Vagina (tissue), 2 donors: ENCODE measurements at regions not wholly inside any gene's neighbourhood (a gene's known extent, or its start where the extent isn't known, plus 50 kb on each side); places are given as distances from the start of the nearest gene placed in this dataset.

Experiments
- POLR2A ChIP-seq, 2 donors: fragments of 450-650 bp; IDR thresholded peaks; one replicate each; pipeline ENCODE4 v1.6.1; 2017; ENCODE audit warnings: antibody characterized with exemption in 2 of 2, mild to moderate bottlenecking in 2 of 2, moderate library complexity in 2 of 2
- TF ChIP-seq, protein P1 (sequence below), 3 experiments: fragments of 450-650 bp in 2 of 3; fragments of 200-600 bp in 1 of 3; sonication (generic) in 1 of 3; IDR thresholded peaks; one replicate each; pipeline ENCODE4 v1.5.1; 2017 to 2019; ENCODE audit warnings: antibody characterized with exemption in 3 of 3, mild to moderate bottlenecking in 2 of 3, moderate library complexity in 2 of 3

DNA sequence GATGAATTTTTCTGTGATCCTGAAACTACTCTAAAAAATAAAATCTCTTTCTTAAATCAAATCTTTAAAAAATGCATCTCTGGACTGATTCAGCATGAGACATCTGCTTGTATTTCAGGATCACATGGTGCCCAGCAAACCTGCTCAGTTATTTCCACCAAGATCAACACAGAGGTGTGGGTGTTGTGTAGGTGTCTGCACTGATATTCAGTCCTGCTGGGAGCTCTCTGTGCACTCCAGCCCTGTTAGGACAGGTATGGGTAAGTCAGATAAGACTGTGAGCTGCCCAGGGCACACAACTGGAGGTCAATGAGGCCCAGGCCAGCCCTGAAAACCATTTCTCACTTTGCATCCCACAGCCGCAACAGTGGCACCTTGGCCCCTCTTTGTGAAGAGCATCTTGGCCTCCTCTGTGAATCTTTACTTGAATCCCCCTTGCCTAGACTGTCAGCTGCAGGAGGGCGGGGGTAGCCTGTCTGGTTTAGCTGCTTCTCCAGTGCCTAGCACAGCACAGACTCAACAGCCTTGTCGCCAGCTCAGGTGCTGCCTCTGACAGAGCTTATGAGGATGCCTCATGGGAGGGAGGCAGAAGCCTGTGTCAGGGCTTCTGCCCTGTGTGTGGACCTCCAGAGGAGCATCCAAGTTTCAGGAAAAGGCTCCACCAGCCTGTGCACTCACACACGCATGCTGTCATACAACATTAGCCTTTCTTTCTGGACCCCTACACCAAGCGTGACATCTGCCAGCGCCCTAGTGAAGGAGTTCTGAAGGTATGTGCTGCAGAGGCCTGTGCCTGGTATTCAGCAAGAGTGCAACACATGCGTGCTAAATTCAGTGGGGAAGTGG, 187.6 kb upstream of the CST7 start:
- TF ChIP-seq, protein P1, sequence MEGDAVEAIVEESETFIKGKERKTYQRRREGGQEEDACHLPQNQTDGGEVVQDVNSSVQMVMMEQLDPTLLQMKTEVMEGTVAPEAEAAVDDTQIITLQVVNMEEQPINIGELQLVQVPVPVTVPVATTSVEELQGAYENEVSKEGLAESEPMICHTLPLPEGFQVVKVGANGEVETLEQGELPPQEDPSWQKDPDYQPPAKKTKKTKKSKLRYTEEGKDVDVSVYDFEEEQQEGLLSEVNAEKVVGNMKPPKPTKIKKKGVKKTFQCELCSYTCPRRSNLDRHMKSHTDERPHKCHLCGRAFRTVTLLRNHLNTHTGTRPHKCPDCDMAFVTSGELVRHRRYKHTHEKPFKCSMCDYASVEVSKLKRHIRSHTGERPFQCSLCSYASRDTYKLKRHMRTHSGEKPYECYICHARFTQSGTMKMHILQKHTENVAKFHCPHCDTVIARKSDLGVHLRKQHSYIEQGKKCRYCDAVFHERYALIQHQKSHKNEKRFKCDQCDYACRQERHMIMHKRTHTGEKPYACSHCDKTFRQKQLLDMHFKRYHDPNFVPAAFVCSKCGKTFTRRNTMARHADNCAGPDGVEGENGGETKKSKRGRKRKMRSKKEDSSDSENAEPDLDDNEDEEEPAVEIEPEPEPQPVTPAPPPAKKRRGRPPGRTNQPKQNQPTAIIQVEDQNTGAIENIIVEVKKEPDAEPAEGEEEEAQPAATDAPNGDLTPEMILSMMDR (IDR thresholded peaks at IDR 0.05): no peak
- TF ChIP-seq POLR2A (IDR thresholded peaks at IDR 0.05): no peak
